ENCODE measurements at regions not wholly inside any gene's neighbourhood (a gene's known extent, or its start where the extent isn't known, plus 50 kb on each side); places are given as distances from the start of the nearest gene placed in this dataset.

DNA sequence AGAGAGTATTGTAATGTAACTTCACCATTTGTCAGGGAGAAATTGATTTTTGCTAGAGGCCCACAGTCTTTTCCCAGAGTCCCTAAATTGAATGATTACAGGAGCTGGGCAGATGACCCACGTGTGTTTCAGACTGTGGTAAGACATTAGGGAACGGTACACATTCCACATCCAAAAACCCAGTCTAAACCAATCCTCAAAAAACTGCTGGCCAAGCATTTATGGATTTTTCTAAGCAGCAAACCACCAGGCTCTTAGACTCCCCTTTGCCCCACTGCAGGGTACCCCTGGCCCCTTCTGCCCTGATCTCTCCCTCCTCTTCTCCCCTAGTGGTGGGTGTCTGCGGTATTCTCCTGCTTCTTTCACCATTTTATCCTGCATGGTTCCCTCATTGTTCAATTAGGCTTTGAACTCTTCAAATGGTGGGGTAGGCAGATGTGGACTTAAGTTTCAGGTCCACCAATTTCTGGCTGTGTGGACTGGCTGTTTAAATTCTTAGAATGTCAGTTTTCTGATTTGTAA is 135.5 kb upstream of the SORCS3 start:
- no peak for ATAC-seq
- intact Hi-C loops (cut with DNase I), result no loop called here

DNA sequence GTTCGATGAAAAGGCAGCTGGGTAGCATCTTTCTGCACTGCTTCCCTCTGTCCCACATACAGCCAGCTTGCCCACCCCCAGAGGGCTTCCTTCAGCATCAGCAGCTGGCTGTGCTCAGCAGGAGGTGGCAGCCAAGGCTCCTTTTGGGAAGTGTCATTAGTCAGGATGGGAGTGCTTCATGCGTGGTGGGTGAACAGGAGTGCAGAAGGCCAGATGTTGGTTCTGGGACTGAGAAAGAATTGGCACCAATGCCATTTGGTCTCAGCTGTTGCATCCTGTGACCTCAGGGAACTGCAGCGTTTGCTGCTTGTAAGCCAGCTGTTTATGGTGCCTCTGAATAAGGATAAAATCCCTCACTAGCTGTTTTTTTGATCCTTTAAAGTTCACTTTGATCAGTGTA is 131.1 kb upstream of the SORCS3 start:
- intact Hi-C loops (cut with DNase I), result no loop called here

More for the DNA sequence above, 135.5 kb upstream of the SORCS3 start:
- no peak for DNase-seq

DNA sequence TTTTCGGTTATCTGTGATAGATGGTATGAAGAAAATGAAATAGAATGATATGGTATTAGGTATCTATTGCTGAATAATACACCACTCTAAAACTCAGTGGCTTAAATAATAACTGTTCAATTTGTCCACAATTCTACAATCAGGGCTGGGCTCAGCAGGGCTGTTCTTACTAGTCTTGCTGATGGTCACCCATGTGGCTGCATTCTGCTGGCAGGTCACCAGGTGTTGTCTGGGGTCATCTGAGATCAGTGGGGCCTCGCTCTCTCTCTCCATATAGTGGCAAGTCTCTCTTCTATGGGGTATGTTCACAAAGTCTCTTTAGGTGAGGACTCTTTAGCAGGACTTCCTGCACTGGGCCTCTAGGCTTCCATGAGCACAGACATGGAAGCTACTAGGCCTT is 130.4 kb upstream of the SORCS3 start:
- DNase-seq (no peak), ATAC-seq (no peak)
- intact Hi-C loops (cut with DNase I), result no loop called here

More for the DNA sequence above, 131.1 kb upstream of the SORCS3 start:
- no peak for ATAC-seq
- DNase-seq, result no peak

DNA sequence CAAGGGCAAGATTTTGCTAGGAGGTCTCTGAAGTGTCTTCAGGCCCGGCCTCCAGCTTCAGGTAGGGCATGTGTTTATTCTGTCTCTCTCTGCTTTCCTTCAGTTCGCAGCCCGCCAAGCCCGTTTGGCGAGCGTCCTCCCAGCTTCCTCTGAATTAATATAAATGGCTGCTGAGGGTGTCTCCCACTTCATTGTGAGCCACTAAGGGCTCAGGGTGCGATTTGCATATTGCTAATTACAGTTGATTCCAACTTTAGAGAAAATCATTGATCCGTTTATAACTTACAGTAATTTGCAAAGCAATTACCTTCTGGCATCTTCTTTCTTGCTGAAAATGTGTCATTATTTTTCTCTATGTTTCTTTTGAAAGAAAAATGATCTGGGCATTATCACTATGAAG is 128.3 kb upstream of the SORCS3 start:
- intact Hi-C loops (cut with DNase I), result no loop called here
- no peak for ATAC-seq
- no peak for DNase-seq

DNA sequence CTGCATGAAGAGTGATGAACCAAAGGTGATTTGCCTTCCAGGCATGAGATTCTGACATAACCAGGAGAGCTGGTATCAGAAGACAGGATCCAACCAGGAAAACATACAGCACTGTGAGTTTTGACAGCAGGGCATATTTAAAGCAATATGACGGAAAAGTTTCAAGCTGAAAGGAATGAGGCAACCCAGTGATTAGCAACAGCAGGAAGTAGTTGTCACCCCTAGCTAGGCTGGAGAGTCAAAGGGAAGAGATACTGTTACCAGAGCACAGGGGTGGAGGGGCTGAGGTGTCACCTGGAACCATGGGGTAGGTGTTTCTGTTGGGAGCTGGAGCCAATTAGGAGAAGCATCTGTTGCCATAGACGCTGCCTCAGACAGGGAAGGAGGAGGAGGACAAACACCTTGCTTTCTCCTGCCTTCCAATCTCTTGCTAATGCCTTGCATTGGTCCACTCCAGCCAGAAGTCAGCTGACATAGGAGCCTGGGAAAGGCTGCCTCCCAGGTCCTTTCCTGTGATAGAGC is 125.4 kb upstream of the SORCS3 start:
- DNase-seq (no peak), ATAC-seq (no peak)
- intact Hi-C loops (cut with DNase I), result no loop called here

DNA sequence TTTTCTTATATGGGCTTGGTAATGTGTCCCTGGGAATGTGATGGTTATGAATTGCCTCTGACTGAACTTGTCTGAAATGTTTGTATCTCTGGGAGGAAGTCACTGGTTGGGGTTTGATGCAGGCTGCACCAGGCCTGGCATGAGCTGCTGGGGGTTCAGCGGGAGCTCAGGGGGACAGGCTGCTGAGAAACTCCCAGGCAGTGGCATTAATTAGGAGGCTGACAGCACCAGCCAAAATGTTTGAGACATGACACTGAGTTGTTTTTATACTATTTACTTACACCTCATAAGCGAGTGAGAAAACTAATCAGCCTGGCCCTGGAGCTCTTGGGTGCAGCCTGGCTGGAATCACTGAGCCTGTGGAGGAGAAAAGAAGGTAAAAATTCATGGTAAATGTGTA is 124.1 kb upstream of the SORCS3 start:
- intact Hi-C loops (cut with DNase I), result no loop called here
- no peak for ATAC-seq
- no peak for DNase-seq

DNA sequence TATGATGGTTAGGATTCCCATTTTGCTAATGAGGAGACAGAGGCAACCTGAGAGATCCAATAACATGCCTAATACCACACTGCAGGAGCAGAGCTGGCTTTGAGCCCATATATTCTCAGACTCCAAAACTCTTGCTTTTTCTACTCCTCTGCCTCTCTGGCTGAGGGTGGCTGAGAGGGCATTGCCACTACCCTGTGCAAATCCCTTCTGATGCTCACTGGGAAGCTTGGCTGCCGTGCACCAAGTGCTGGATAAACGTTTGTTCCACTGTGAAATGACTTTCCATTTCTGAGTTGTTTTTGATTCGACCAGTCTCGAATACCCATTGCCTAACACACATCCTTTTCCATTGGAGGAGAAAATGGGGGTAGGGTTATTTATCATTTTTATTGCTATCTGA is 123.1 kb upstream of the SORCS3 start:
- ATAC-seq (no peak), DNase-seq (no peak)
- intact Hi-C loops (cut with DNase I), result no loop called here

DNA sequence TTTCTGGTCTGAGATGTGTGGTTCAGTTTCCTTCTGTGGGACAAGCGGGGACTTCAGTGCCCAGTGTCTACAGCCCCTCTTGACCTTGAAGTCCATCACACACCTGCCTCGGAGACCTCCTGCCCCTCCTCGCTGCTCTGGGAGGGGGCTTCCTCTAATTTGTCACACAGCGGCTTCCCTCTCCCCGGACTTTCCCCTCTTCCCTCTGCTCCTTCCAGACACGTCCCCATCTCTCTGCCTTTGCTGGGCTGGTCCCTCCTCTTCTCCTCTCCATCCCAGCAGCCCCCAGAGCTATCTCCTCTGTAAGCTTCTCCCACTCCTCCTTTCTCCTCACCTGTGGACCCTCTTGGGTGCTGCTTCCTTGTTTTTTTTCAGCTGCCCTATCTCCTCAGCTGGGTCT is 122.2 kb upstream of the SORCS3 start:
- DNase-seq, result no peak
- ATAC-seq, result no peak
- intact Hi-C loops (cut with DNase I), result no loop called here

DNA sequence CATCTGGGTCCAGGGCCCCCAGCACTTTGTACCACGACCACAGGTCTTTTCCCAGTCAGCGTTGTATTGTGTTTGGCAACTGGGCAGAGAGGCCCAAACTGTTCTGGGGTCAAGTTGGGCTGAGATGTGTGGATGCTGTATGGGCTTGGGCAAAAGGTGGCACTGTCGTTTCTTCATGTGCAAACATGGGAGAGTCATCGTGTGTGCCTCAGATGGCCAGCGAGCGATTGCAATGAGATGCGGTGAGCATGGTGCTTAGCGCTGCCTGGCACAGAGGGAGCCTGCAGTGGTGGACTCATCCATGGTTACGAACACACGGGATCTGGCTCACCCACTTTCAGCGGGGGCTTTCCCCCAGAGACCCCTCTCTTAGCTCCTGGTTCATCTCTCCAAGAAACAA is 120.4 kb upstream of the SORCS3 start:
- intact Hi-C loops (cut with DNase I), result no loop called here
- no peak for DNase-seq
- ATAC-seq, result no peak

DNA sequence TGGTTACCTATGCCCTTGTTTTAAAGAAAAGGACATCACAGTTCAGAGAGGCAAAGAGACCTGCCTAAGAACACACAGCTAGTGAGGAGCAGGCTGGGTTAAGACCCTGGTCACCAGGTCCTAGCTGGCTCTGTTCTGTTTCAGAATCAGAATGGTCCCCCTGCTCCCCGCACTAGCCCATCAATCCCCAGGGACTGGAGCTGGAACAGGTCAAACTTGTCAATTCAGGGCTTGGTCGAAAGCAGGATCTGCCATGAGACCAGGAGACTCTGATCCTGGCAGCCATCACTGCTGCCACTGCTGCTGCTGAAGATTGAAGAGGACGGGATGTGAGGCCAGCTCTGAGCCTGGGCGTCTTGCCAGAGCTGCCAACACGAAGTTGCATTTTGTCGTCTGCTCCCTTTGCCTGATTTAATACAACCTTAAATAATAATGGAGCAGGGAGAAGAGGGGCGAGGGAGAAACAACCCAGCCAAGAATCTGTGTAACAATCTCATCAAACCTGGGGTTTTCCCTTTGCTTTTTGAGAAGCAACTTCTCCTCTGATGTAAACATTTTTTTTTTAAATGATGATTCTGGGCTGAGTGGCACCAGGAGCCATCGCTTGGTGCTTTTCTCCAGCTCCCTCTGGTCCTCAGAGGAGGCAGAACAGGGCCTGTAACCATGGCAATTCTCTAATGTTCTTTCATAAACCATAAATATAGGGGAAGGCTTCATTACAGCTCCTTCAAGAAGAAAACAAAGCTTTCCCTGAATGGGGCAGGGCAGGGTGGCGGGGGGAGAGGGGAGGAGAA is 119.0 kb upstream of the SORCS3 start:
- intact Hi-C loops (cut with DNase I), result no loop called here
- ATAC-seq, result peak; percentile 61 to 65
- peak; percentile 31 for DNase-seq

DNA sequence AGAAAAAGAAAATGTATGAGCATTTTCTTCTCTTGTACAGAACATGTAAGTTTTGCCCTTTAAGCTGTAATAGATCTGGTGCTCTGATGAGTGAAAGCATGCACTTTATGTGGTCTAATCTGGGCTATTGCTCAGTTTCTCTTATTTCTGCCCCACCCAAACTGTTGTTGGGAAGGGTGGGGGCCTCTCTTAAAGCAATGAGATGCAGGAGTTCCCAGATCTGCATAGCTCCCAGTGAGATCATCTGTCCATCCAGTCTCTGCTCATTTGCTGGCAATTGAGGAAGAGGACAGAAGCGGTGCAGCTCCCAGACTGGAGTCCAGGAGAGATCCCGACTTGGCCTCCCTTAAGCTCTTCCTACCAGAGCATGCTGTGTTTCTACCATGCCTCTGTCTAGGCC is 114.9 kb upstream of the SORCS3 start:
- intact Hi-C loops (cut with DNase I), result no loop called here
- DNase-seq (no peak), ATAC-seq (no peak)

DNA sequence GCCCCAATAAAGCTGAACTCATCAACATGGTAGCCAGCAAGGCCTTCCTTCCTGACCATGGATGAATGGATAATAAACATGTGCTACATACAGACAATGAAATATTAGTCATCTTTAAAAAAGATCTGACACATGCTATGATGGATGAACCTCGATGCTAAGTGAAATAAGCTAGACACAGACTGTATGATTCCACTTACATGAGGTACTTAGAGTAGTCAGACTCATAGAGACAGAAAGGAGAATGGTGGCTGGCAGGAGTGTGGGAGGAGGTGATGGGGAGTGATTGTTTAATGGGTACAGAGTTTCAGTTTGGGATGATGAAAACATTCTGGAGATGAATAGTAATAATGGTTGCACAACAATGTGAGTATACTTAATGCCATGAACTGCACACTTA is 114.1 kb upstream of the SORCS3 start:
- ATAC-seq (no peak), DNase-seq (no peak)
- intact Hi-C loops (cut with DNase I), result no loop called here

DNA sequence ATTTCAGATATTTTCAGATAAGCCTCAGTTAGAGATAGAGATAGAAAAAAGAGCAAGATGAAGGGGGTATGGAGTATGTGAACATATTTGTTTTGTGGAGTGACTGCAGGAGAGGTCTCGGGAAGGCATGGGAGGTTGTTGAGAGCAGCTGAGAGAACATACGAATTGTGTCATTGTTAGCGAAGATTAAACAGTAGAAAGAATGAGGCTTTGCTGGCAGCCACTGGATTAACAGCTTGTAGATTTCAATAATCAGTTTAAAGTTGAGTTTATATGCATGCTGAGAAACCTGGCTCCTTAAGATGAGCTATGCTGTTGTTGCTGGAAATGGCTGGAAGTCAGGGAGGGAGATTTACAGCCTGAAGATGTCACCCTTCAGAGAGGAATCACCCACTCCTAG is 100.9 kb upstream of the SORCS3 start:
- intact Hi-C loops (cut with DNase I), result no loop called here
- ATAC-seq, result no peak
- no peak for DNase-seq

DNA sequence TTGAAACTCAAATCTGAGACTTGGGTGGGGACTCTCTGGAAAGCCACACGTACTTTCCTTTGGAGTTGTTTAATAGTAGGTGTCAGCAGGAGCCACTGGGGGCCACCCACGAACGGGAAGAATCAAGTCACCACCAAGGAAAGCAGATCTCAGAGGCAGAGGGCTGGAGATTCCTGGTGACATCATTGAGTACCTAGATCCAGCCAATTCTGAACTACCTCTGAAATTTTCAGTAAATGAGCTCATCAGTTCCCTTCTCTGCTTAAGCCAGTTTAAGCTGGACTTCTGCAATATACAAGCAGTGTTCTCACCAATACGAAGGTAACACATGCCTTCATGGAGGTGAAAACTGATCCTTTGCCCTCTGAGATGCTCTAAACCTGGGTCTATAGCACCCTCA is 99.3 kb upstream of the SORCS3 start:
- DNase-seq (no peak), ATAC-seq (no peak)
- intact Hi-C loops (cut with DNase I), result no loop called here

DNA sequence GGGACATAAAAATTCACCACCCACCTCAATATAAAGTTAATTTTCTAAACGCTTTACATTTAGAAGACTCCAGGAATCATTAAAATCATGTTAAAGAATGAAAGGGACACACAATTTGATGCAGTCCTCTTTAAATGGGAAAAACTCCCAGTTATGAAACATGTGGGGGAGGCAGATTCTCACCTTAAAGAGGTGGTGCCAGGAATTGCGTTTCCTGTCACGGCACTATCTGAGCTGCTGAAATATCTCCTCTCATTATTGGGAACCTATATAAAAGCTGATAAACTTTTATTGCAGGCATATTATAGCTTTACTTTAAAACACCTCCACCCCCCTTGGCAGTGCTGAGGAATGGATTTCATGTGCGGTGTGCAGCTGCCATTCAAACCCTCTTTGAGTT is 94.8 kb upstream of the SORCS3 start:
- intact Hi-C loops (cut with DNase I), result no loop called here
- DNase-seq (no peak), ATAC-seq (no peak)

DNA sequence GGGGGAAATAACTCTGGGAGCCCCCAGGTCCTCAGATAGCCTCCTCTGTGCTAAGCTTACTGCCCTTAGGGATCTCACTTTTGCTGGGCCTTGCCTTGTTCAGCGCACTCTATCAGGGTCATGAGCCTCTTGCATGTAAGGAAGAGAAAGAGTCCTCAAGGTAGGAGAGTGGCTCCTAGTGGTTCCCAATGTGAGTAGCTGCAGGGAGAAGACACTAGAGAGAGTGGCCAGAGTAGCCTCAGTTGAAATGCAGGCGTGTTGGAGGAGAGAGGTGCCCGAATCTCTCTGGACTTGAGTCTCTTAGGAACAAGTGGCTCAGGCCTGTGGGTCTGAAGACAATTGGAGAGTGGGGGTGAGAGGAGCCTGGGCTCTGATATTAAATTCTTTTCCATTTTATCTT is 94.3 kb upstream of the SORCS3 start:
- DNase-seq (no peak), ATAC-seq (no peak)
- intact Hi-C loops (cut with DNase I), result no loop called here

DNA sequence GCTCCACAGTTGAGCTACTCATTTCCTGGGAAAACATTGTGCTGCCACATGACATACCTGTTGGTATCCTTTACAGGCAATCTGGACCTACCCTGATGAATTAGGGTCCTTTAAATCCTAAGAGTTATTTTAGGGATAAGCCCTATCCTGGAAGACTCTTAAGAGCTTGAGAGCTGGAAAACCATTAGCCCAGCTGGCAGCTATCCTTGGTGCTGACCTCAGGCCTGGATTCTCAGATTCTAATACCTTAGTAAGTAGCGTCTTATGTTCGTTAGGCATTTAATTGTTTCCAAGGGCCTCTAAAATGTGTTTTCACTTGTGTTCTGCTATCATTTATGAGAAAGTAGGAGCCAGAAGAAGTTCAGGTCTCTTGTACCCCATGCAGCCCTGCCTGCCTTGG is 93.0 kb upstream of the SORCS3 start:
- intact Hi-C loops (cut with DNase I), result no loop called here
- ATAC-seq, result no peak

DNA sequence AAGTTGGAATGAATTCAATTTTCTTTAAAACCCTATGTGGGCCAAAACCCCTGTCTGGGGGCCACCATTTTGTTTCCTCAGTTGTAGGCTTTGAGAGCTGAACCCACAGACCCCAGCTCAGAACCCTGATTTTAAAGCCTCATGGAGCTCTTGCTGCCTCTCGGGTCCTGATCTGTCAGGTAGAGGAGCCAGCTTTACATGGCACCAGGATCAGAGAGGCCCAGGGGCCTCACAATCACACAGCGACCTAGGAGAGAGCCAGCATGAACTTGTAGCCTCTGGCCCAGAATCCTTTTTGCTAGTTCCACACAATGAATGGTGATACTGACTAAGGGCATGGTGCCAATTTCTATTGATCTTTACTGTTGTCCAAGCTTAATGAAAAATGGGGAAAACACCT is 84.3 kb upstream of the SORCS3 start:
- ATAC-seq, result no peak
- intact Hi-C loops (cut with DNase I), result no loop called here

More for the DNA sequence above, 93.0 kb upstream of the SORCS3 start:
- no peak for DNase-seq

DNA sequence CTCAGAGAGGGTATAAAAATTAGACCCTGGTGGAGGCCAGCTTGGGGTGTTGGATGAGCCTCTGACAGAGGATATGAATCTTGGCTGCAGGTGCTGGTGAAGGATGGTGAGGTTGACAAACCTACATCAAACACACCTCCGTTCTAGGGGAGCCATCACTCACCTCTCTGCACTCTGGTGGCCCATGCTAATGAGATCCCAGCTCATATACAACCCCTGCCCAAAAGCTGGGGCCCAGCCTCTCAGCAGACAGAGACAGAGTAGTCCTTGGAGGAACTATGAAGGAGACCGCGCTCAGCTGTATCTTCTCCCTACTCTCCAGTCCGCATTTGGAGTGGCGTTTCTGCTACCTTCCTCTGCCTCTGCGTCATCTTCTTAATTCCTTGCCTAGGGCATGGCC is 83.1 kb upstream of the SORCS3 start:
- intact Hi-C loops (cut with DNase I), result no loop called here
- ATAC-seq (no peak), DNase-seq (no peak)

More for the DNA sequence above, 84.3 kb upstream of the SORCS3 start:
- no peak for DNase-seq

DNA sequence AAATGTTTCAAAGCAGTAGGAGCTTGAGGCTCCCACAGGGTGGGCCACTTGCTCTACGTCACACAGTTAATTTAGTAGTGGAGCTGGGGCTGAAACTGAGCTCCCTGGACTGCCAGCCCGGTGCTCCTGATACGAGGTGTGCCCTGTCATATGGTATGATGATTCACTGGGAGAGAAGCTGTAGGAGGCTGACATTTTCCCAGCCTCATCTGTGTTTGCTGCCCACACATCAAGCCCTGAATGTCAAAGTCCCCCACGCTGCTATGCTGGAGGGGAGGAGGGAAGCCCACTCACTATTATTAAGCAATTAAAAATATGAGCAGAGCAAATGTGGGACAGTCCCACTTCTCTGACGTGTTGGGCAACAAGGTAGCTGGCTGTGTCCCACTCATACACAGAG is 81.2 kb upstream of the SORCS3 start:
- peak in 1 of 2 donors; percentile 24 for ATAC-seq
- intact Hi-C loops (cut with DNase I), result no loop called here
- no peak for DNase-seq

DNA sequence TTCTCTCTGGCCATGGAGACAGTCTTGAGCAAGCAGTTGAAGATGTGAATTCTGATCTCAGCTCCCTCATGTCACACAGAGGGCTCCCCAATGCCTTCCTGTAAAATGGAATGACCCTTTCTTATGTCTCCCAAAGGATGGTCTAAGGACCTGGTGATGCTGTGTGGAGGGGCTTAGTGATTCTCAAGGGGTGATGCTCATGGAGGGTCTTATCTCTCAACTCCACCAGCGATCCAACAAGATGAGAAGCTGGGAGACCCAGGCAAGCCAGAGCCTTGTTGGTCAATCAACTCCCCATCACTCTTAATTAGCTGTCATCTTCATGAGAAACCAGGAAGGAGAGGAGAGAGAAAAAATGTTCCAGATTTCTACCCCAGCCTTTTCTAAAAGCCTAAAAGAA is 78.0 kb upstream of the SORCS3 start:
- ATAC-seq, result no peak
- intact Hi-C loops (cut with DNase I), result no loop called here
- DNase-seq, result no peak

Measured in left cardiac atrium (tissue), 4 donors.